H9 (cell line): ENCODE measurements at regions not wholly inside any gene's neighbourhood (a gene's known extent, or its start where the extent isn't known, plus 50 kb on each side); places are given as distances from the start of the nearest gene placed in this dataset.
"Not testable (repeated sequence)": the region's sequence is repeated elsewhere in the genome, so short reads cannot be mapped to it uniquely, and the experiment has no call there.

ENCODE experiments used
- DNase-seq: peaks from one replicate; pipeline ENCODE4 v3.0.0-alpha.2; 2017
- H2AFZ ChIP-seq: one replicate; pipeline ENCODE4 v1.6.1; 2013; ENCODE audit warnings: mild to moderate bottlenecking, low read length, control low read depth, moderate library complexity
- H2AK5ac ChIP-seq: 2 replicates; pipeline ENCODE4 v1.6.1; 2013; ENCODE audit warnings: low read length, control low read depth, mixed read lengths; ENCODE audit not compliant: insufficient read length
- H2BK120ac ChIP-seq: one replicate; pipeline ENCODE4 v1.6.1; 2013; ENCODE audit warnings: low read depth, mild to moderate bottlenecking, low read length, control low read depth, inconsistent platforms; ENCODE audit not compliant: poor library complexity, severe bottlenecking
- H2BK12ac ChIP-seq: 2 replicates; pipeline ENCODE4 v1.6.1; 2013; ENCODE audit warnings: low read length, control low read depth, mixed read lengths, low read depth; ENCODE audit not compliant: insufficient read length
- H2BK15ac ChIP-seq: 2 replicates; pipeline ENCODE4 v1.6.1; 2013; ENCODE audit warnings: low read depth, low read length, control low read depth
- H2BK20ac ChIP-seq: one replicate; pipeline ENCODE4 v1.6.1; 2013; ENCODE audit warnings: low read depth, mild to moderate bottlenecking, low read length, control low read depth, inconsistent platforms; ENCODE audit not compliant: poor library complexity, severe bottlenecking
- H2BK5ac ChIP-seq: 2 replicates; pipeline ENCODE4 v1.6.1; 2013; ENCODE audit warnings: low read length, control low read depth, mixed read lengths; ENCODE audit not compliant: insufficient read length
- H3K14ac ChIP-seq: 2 replicates; pipeline ENCODE4 v1.6.1; 2013; ENCODE audit warnings: low read length, control low read depth; ENCODE audit not compliant: insufficient read depth
- H3K18ac ChIP-seq: 2 replicates; pipeline ENCODE4 v1.6.1; 2013; ENCODE audit warnings: low read depth, mild to moderate bottlenecking, mixed read lengths, low read length, control low read depth; ENCODE audit not compliant: insufficient read length
- H3K23ac ChIP-seq: 2 replicates; pipeline ENCODE4 v1.6.1; 2013; ENCODE audit warnings: low read length, control low read depth, mixed read lengths, low read depth; ENCODE audit not compliant: insufficient read length
- H3K23me2 ChIP-seq: 2 replicates; pipeline ENCODE4 v1.6.1; 2013; ENCODE audit warnings: low read depth, mild to moderate bottlenecking, mixed read lengths, low read length, control low read depth; ENCODE audit not compliant: insufficient read length, poor library complexity, severe bottlenecking
- H3K27ac ChIP-seq: 2 replicates; pipeline ENCODE4 v1.5.1; 2013; ENCODE audit warnings: low read length, control low read depth, mixed read lengths, low read depth; ENCODE audit not compliant: insufficient read length
- H3K27me3 ChIP-seq: 2 replicates; pipeline ENCODE4 v1.6.1; 2013; ENCODE audit warnings: low read length, control low read depth, inconsistent platforms; ENCODE audit not compliant: insufficient read depth
- H3K4ac ChIP-seq: 2 replicates; pipeline ENCODE4 v1.6.1; 2013; ENCODE audit warnings: low read depth, mild to moderate bottlenecking, control low read depth, inconsistent platforms, low read length, moderate library complexity
- H3K4me1 ChIP-seq: 2 replicates; pipeline ENCODE4 v1.6.1; 2013; ENCODE audit warnings: low read length, control low read depth, inconsistent platforms; ENCODE audit not compliant: insufficient read depth
- H3K4me2 ChIP-seq: 2 replicates; pipeline ENCODE4 v1.6.1; 2013; ENCODE audit warnings: low read length, control low read depth, mixed read lengths; ENCODE audit not compliant: insufficient read length, insufficient read depth
- H3K56ac ChIP-seq: 2 replicates; pipeline ENCODE4 v1.6.1; 2013; ENCODE audit warnings: low read depth, mild to moderate bottlenecking, mixed read lengths, low read length, control low read depth; ENCODE audit not compliant: insufficient read length
- H3K79me1 ChIP-seq: 2 replicates; pipeline ENCODE4 v1.6.1; 2013; ENCODE audit warnings: low read depth, mild to moderate bottlenecking, moderate library complexity, low read length, control low read depth, inconsistent platforms; ENCODE audit not compliant: insufficient read depth, poor library complexity, severe bottlenecking
- H3K79me2 ChIP-seq: 2 replicates; pipeline ENCODE4 v1.6.1; 2013; ENCODE audit warnings: low read length, control low read depth, inconsistent platforms; ENCODE audit not compliant: insufficient read depth
- H3K9ac ChIP-seq: 2 replicates; pipeline ENCODE4 v1.6.1; 2013; ENCODE audit warnings: low read length, control low read depth, mixed read lengths; ENCODE audit not compliant: insufficient read length; ENCODE audit errors: extremely low read depth
- H3K9me3 ChIP-seq: one replicate; pipeline ENCODE4 v1.6.1; 2013; ENCODE audit warnings: low read depth, low read length, inconsistent platforms; ENCODE audit not compliant: control insufficient read depth
- H3T11ph ChIP-seq: one replicate; pipeline ENCODE4 v1.6.1; 2013; ENCODE audit warnings: mild to moderate bottlenecking, low read length, control low read depth, inconsistent platforms
- H4K20me1 ChIP-seq: one replicate; pipeline ENCODE4 v1.6.1; 2013; ENCODE audit not compliant: control insufficient read depth, insufficient read length, insufficient read depth
- H4K5ac ChIP-seq: 2 replicates; pipeline ENCODE4 v1.6.1; 2013; ENCODE audit warnings: low read depth, mild to moderate bottlenecking, mixed read lengths, low read length, control low read depth; ENCODE audit not compliant: insufficient read length
- H4K8ac ChIP-seq: replicated peaks from 2 replicates; pipeline ENCODE4 v1.6.1; 2013; ENCODE audit warnings: low read length, control low read depth, mixed read lengths, low read depth; ENCODE audit not compliant: insufficient read length
- H4K91ac ChIP-seq: 2 replicates; pipeline ENCODE4 v1.6.1; 2013; ENCODE audit warnings: low read depth, mild to moderate bottlenecking, moderate library complexity, mixed read lengths, low read length, control low read depth; ENCODE audit not compliant: insufficient read length
- H3K27ac Mint-ChIP-seq, 3 experiments: 2 replicates in 2 of 3; 3 replicates in 1 of 3; pipeline ENCODE4 v1.8.0; 2020 to 2021; ENCODE audit warnings: mixed read lengths in 3 of 3, mild to moderate bottlenecking in 1 of 3, moderate library complexity in 1 of 3
- H3K27me3 Mint-ChIP-seq: 2 replicates; pipeline ENCODE4 v1.8.0; 2021; ENCODE audit warnings: low read depth, mild to moderate bottlenecking, moderate library complexity, mixed read lengths
- H3K36me3 Mint-ChIP-seq, 3 experiments: 2 replicates in 2 of 3; 3 replicates in 1 of 3; pipeline ENCODE4 v1.8.0; 2020 to 2021; ENCODE audit warnings: low read depth in 3 of 3, mixed read lengths in 3 of 3; ENCODE audit not compliant: insufficient read depth in 1 of 3
- H3K4me1 Mint-ChIP-seq, 2 experiments: 2 replicates each; pipeline ENCODE4 v1.8.0; 2020; ENCODE audit warnings: mixed read lengths in 2 of 2
- H3K4me3 Mint-ChIP-seq, 2 experiments: 2 replicates in 1 of 2; 3 replicates in 1 of 2; pipeline ENCODE4 v1.8.0; 2020 to 2021; ENCODE audit warnings: mild to moderate bottlenecking in 2 of 2, mixed read lengths in 2 of 2, moderate library complexity in 1 of 2
- H3K9me3 Mint-ChIP-seq, 2 experiments: 2 replicates in 1 of 2; 3 replicates in 1 of 2; pipeline ENCODE4 v1.8.0; 2020; ENCODE audit warnings: mild to moderate bottlenecking in 2 of 2, mixed read lengths in 2 of 2, moderate library complexity in 1 of 2
- CTCF ChIP-seq: fragments of 200-600 bp; sonication (generic); conservative IDR thresholded peaks from 3 replicates; pipeline ENCODE4 v1.8.0; 2021; ENCODE audit warnings: antibody characterized with exemption, mild to moderate bottlenecking
- WGBS: extraction: QIAGEN DNeasy Blood & Tissue Kit; methylation state at CpG from one replicate; pipeline ENCODE4 v1.1.7; 2013; ENCODE audit warnings: missing lambda C conversion rate, low lambda C conversion rate, mixed read lengths; ENCODE audit not compliant: insufficient read length; ENCODE audit errors: extremely low coverage; 5-methylcytosine and 5-hydroxymethylcytosine counted together

DNA sequence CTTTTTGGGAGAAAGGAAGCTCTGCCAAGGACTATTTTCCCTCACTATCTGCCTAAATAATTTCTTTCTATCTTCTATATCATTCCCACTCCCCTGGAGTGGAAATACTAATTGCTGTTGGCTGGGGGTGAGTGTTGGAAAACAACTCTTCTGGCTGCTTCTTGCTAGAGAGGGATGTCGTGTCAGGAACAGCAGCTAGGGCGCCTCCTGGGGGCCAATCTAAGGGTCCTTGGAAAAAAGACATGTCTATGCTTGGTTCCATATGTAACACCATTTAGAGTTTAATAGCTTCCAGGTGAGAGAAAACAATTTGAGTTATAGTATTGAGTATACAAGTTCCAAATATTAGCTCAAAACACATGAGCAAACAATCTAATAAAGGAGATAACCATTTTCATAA lies 111.3 kb downstream of the MAGEE1 start:
- Mint-ChIP-seq H3K27ac (no peak overlapping the region), H3K4me3 (no peak overlapping the region), H3K9me3 (peaks cover 72 to 89% of the 10 kb centered on the region in 2 experiments), H3K27me3 (peaks cover 3% of the 10 kb centered on the region), H3K4me1 (peaks cover 0 to 4% of the 10 kb centered on the region in 2 experiments; a peak in 1 of 4 replicates), H3K36me3 (peaks cover 0 to 6% (median 2%) of the 10 kb centered on the region in 3 experiments; a peak in 3 of 7 replicates)
- TF ChIP-seq CTCF, result peak; percentile 53; the same call in 2 of the 3 replicates
- Histone ChIP-seq H2BK15ac (no peak overlapping the region), H2BK120ac (no peak overlapping the region), H3K27me3 (no peaks in the 10 kb centered on the region), H3K4me1 (no peaks in the 10 kb centered on the region), H2BK20ac (no peak overlapping the region), H3K56ac (no peak overlapping the region), H3K4ac (no peak overlapping the region), H4K5ac (no peak overlapping the region), H3K23ac (no peak overlapping the region), H2BK5ac (no peak overlapping the region), H2AFZ (no peak overlapping the region), H3K23me2 (no peaks in the 10 kb centered on the region), H3K9me3 (no peaks in the 10 kb centered on the region), H3K27ac (no peak overlapping the region), H3K9ac (no peak overlapping the region), H2AK5ac (no peak overlapping the region), H3K18ac (no peak overlapping the region), H3K79me2 (no peaks in the 10 kb centered on the region), H3K4me2 (no peak overlapping the region), H2BK12ac (no peak overlapping the region), H4K8ac (no peak overlapping the region), H3K14ac (no peak overlapping the region), H3K79me1 (no peaks in the 10 kb centered on the region), H4K20me1 (no peaks in the 10 kb centered on the region), H4K91ac (no peak overlapping the region), H3T11ph (no peak overlapping the region)
- peak; percentile 39 for DNase-seq
- no CpG with 5 or more reads among the region's 2 CpGs for WGBS

- not testable (repeated sequence) for H3K23ac ChIP-seq, H3K56ac ChIP-seq, H4K20me1 ChIP-seq, H3K9ac ChIP-seq, H3K4ac ChIP-seq, H3K79me1 ChIP-seq, H3K14ac ChIP-seq, H2BK120ac ChIP-seq, H3K9me3 ChIP-seq, H3K27ac Mint-ChIP-seq, H2AFZ ChIP-seq, H3K36me3 Mint-ChIP-seq, H3T11ph ChIP-seq, H3K4me1 ChIP-seq, H2BK12ac ChIP-seq, H3K27me3 Mint-ChIP-seq, H2BK20ac ChIP-seq, H2BK15ac ChIP-seq, H3K4me2 ChIP-seq, H4K91ac ChIP-seq, H4K5ac ChIP-seq, DNase-seq, H3K23me2 ChIP-seq, H4K8ac ChIP-seq, H3K18ac ChIP-seq, H2BK5ac ChIP-seq, H3K4me3 Mint-ChIP-seq, H3K4me1 Mint-ChIP-seq, H3K27me3 ChIP-seq, H2AK5ac ChIP-seq, H3K27ac ChIP-seq, H3K79me2 ChIP-seq
- peaks cover 75 to 89% of the 10 kb centered on the region in 2 experiments for H3K9me3 Mint-ChIP-seq
Measured at GRCh38 chrX:76543381-76543780, 115.9 kb downstream of the MAGEE1 start.
